OCI-LY3 (cell line): ENCODE measurements at regions not wholly inside any gene's neighbourhood (a gene's known extent, or its start where the extent isn't known, plus 50 kb on each side); places are given as distances from the start of the nearest gene placed in this dataset.

ENCODE experiments used
- CTCF ChIP-seq: fragments of 200-600, 300-600 bp; sonication (generic); IDR thresholded peaks from 2 replicates; pipeline ENCODE4 v1.5.1; 2014; ENCODE audit warnings: antibody characterized with exemption, low read length, low read depth
- EZH2phosphoT487 ChIP-seq: fragments of 200-600 bp; shearing (Covaris generic); IDR thresholded peaks from 2 replicates; pipeline ENCODE4 v1.6.1; 2018; ENCODE audit warnings: antibody characterized with exemption, mixed run types, low read depth

- no peak for TF ChIP-seq CTCF
- TF ChIP-seq EZH2phosphoT487: no peak
Observed at GRCh38 chr16:9409560-9410493, 318.4 kb downstream of the HAPSTR1 start.
